PFSK-1 (cell line): ENCODE measurements at regions not wholly inside any gene's neighbourhood (a gene's known extent, or its start where the extent isn't known, plus 50 kb on each side); places are given as distances from the start of the nearest gene placed in this dataset.

Experiments used
- FOXP2 ChIP-seq: optimal IDR thresholded peaks from 2 replicates; pipeline ENCODE3; 2011; ENCODE audit warnings: borderline replicate concordance, control low read depth, inconsistent platforms; ENCODE audit not compliant: insufficient read depth; ENCODE audit errors: extremely low read length, extremely low read depth
- POLR2AphosphoS5 ChIP-seq: IDR thresholded peaks from 2 replicates; pipeline ENCODE4 v1.6.1; 2012; ENCODE audit warnings: low read depth, mild to moderate bottlenecking, control low read depth, low read length, moderate library complexity
- SIN3A ChIP-seq: IDR thresholded peaks from 2 replicates; pipeline ENCODE4 v1.6.1; 2012; ENCODE audit warnings: mild to moderate bottlenecking, low read length, moderate library complexity, borderline replicate concordance; ENCODE audit not compliant: insufficient read depth
- TAF1 ChIP-seq: IDR thresholded peaks from 2 replicates; pipeline ENCODE4 v1.6.1; 2012; ENCODE audit warnings: low read length, control low read depth, borderline replicate concordance; ENCODE audit not compliant: insufficient read depth
- TF ChIP-seq, protein P1 (sequence below), 2 experiments: IDR thresholded peaks; 2 replicates each; pipeline versions ENCODE4 v1.6.1 to v1.8.0; 2011 to 2012; ENCODE audit warnings: low read depth in 2 of 2, low read length in 2 of 2, control low read depth in 1 of 2, inconsistent platforms in 1 of 2, mild to moderate bottlenecking in 1 of 2, moderate library complexity in 1 of 2; ENCODE audit not compliant: insufficient read depth in 1 of 2

DNA sequence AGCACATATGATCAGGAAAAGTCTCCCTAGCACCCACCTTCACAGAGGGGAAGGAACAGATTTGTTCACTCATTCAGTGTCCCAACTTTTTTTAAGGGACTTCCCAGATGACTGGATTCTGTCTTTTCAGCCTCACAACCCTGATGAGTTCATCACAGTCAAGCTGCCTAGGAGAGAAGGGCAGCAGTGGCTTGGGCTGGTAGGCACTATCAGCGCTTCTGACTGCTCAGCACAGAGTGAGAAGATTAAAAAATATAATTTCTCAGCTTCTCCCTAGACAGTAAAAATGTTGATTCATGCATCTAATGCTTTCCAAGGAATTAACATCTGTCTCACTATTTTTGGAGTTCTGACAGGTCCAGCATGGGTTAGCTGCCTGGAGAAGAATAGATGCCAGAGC, 328.2 kb downstream of the DTHD1 start:
- TF ChIP-seq, protein P1, sequence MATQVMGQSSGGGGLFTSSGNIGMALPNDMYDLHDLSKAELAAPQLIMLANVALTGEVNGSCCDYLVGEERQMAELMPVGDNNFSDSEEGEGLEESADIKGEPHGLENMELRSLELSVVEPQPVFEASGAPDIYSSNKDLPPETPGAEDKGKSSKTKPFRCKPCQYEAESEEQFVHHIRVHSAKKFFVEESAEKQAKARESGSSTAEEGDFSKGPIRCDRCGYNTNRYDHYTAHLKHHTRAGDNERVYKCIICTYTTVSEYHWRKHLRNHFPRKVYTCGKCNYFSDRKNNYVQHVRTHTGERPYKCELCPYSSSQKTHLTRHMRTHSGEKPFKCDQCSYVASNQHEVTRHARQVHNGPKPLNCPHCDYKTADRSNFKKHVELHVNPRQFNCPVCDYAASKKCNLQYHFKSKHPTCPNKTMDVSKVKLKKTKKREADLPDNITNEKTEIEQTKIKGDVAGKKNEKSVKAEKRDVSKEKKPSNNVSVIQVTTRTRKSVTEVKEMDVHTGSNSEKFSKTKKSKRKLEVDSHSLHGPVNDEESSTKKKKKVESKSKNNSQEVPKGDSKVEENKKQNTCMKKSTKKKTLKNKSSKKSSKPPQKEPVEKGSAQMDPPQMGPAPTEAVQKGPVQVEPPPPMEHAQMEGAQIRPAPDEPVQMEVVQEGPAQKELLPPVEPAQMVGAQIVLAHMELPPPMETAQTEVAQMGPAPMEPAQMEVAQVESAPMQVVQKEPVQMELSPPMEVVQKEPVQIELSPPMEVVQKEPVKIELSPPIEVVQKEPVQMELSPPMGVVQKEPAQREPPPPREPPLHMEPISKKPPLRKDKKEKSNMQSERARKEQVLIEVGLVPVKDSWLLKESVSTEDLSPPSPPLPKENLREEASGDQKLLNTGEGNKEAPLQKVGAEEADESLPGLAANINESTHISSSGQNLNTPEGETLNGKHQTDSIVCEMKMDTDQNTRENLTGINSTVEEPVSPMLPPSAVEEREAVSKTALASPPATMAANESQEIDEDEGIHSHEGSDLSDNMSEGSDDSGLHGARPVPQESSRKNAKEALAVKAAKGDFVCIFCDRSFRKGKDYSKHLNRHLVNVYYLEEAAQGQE (IDR thresholded peaks at IDR 0.05; ENCODE audit: insufficient read depth in 1 of 2, low read depth in 2 of 2, low read length in 2 of 2): no peak
- TF ChIP-seq TAF1 (no peak), POLR2AphosphoS5 (no peak), SIN3A (no peak), FOXP2 (no peak)
